ENCODE measurements at regions not wholly inside any gene's neighbourhood (a gene's known extent, or its start where the extent isn't known, plus 50 kb on each side); places are given as distances from the start of the nearest gene placed in this dataset.
"Not testable (repeated sequence)": the region's sequence is repeated elsewhere in the genome, so short reads cannot be mapped to it uniquely, and the experiment has no call there.

DNA sequence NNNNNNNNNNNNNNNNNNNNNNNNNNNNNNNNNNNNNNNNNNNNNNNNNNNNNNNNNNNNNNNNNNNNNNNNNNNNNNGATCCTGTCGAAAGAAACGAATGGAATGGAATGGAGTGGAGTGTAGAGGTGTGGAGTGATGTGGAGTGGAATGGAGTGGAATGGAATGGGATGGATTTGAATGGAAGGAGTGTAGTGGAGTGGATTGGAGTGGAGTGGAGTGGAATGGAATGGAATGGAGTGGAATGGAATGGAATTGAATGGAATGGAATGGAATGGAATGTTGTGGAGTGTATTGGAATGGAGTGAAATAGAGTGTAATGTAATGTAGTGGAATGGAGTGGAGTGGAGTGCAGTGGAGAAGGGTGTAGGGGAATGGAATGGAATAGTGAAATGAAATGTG, 1275.4 kb upstream of the TPTE start:
- H3K27ac ChIP-seq; H3K36me3 ChIP-seq (ENCODE audit: insufficient read depth in 1 of 2, low read depth in 1 of 2); H3K27me3 ChIP-seq (ENCODE audit: insufficient read depth in 3 of 3, low read length in 2 of 3); DNase-seq; intact Hi-C loops (cut with DNase I); H3K4me1 ChIP-seq; H3K4me3 ChIP-seq: not testable (repeated sequence)
- peak in 3 of 4 donors; percentile 15 to 24 (median 19) for ATAC-seq
- 36 to 51% (median 50%) methylated on average over 1 to 2 of the region's 2 CpGs for WGBS, 3 donors
- H3K9me3 ChIP-seq, result peaks cover 20% of the 10 kb centered on the region

DNA sequence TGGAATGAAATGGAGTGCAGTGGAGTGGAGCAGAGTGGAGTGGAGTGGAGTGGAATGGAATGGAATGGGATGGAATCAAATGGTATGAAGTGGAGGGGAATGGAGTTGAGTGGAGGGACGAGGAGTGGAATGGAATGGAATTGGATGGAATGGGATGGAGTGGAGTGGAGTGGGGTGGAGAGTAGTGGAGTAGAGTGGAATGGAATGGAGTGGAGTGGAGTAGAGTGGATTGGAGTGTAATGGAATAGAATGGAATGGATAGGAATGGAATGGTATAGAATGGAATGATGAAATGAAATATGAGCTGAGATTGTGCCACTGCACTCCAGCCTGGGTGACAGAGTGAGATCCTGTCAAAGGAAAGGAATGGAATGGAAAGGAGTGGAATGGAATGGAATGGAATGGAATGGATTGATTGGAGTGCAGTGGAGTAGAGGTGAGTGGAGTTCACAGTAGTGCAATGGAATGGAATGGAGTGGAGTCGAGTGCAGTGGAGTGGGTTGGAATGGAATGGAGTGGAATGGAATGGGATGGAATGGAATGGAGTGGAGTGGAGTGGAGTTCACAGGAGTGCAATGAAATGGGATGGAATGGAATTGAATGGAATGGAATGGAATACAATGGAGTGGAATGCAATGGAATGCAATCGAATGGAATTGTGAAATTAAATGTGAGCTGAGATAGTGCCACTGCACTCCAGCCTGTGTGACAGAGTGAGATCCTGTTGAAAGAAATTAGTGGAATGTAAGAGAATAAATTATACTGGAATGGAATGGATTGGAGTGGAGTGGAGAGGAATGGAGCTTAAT, 1274.7 kb upstream of the TPTE start:
- H3K9me3 ChIP-seq, result peaks cover 20% of the 10 kb centered on the region
- H3K4me1 ChIP-seq; H3K27me3 ChIP-seq (ENCODE audit: insufficient read depth in 3 of 3, low read length in 2 of 3); H3K4me3 ChIP-seq; intact Hi-C loops (cut with DNase I); H3K36me3 ChIP-seq (ENCODE audit: insufficient read depth in 1 of 2, low read depth in 1 of 2); DNase-seq; H3K27ac ChIP-seq: not testable (repeated sequence)
- peak; percentile 63 to 75 (median 63) for ATAC-seq
- WGBS, 3 donors, result 33 to 39% (median 37%) methylated on average over 3 of the region's 3 CpGs

- H3K27ac ChIP-seq; H3K4me1 ChIP-seq; intact Hi-C loops (cut with DNase I); H3K27me3 ChIP-seq (ENCODE audit: insufficient read depth in 3 of 3, low read length in 2 of 3); DNase-seq; H3K36me3 ChIP-seq (ENCODE audit: insufficient read depth in 1 of 2, low read depth in 1 of 2); H3K4me3 ChIP-seq: not testable (repeated sequence)
- ATAC-seq, result peak; percentile 40 to 61 (median 59)
- peaks cover 20% of the 10 kb centered on the region for H3K9me3 ChIP-seq
These were observed 1274.1 kb upstream of the TPTE start for GRCh38 chr21:9247290-9247613.

DNA sequence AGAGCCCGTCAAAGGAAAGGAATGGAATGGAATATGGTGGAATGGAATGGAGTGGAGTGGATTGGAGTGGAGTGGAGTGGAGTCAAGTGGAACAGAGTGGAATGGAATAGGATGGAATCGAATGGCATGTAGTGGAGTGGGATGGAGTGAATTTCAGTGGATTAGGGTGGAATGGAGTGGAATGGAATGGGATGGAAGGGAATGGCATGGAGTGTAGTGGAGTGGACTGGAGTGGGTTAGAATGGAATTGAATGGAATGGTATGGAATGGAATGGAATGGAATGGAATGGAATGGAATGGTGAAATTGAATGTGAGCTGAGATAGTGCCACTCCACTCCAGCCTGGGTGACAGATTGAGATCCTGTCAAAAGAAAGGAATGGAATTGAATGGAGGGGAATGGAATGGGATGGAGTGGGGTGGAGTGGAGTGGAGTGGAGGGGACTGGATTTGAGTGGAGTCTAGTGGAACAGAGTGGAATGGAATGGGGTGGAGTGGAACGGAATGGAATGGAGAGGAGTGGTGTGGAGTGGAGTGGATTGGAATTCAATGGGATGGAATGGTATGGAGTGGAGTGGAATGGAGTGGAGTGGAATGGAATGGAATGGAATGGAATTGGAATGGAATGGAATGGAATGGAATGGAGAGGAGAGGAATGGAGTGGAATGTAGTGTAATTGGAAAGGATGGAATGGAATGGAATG, 1273.6 kb upstream of the TPTE start:
- H3K27ac ChIP-seq; H3K4me1 ChIP-seq; H3K4me3 ChIP-seq; intact Hi-C loops (cut with DNase I); DNase-seq; H3K27me3 ChIP-seq (ENCODE audit: insufficient read depth in 3 of 3, low read length in 2 of 3); H3K36me3 ChIP-seq (ENCODE audit: insufficient read depth in 1 of 2, low read depth in 1 of 2): not testable (repeated sequence)
- H3K9me3 ChIP-seq, result peaks cover 20% of the 10 kb centered on the region
- ATAC-seq, result peak; percentile 51 to 72 (median 60)
- WGBS, 3 donors, result 35 to 56% (median 46%) methylated on average over 3 of the region's 3 CpGs

Data from psoas muscle (tissue), 7 donors.